SJSA1 (cell line): ENCODE measurements at regions not wholly inside any gene's neighbourhood (a gene's known extent, or its start where the extent isn't known, plus 50 kb on each side); places are given as distances from the start of the nearest gene placed in this dataset.

ENCODE experiments used
- DNase-seq, 2 experiments: peaks; one replicate each; pipeline ENCODE4 v3.0.0-alpha.2; 2015 to 2020; ENCODE audit warnings: low spot score in 2 of 2, low read depth in 1 of 2
- H3K27ac ChIP-seq: fragments of 250-450 bp; sonication (Bioruptor Pico); 2 replicates; pipeline ENCODE4 v1.5.1; 2020; ENCODE audit warnings: mild to moderate bottlenecking, moderate library complexity
- H3K27me3 ChIP-seq: fragments of 250-450 bp; sonication (Bioruptor Pico); replicated peaks from 2 replicates; pipeline ENCODE4 v1.5.1; 2020; ENCODE audit warnings: mild to moderate bottlenecking, moderate library complexity
- H3K36me3 ChIP-seq: fragments of 250-450 bp; sonication (Bioruptor Pico); 2 replicates; pipeline ENCODE4 v1.5.1; 2020; ENCODE audit warnings: mild to moderate bottlenecking
- H3K4me1 ChIP-seq: fragments of 250-450 bp; sonication (Bioruptor Pico); replicated peaks from 2 replicates; pipeline ENCODE4 v1.6.1; 2021; ENCODE audit warnings: mild to moderate bottlenecking
- H3K4me3 ChIP-seq: fragments of 250-450 bp; sonication (Bioruptor Pico); 2 replicates; pipeline ENCODE4 v1.5.1; 2020; ENCODE audit warnings: mild to moderate bottlenecking
- H3K9me3 ChIP-seq: fragments of 250-450 bp; sonication (Bioruptor Pico); replicated peaks from 2 replicates; pipeline ENCODE4 v1.5.1; 2020; ENCODE audit warnings: mild to moderate bottlenecking

DNA sequence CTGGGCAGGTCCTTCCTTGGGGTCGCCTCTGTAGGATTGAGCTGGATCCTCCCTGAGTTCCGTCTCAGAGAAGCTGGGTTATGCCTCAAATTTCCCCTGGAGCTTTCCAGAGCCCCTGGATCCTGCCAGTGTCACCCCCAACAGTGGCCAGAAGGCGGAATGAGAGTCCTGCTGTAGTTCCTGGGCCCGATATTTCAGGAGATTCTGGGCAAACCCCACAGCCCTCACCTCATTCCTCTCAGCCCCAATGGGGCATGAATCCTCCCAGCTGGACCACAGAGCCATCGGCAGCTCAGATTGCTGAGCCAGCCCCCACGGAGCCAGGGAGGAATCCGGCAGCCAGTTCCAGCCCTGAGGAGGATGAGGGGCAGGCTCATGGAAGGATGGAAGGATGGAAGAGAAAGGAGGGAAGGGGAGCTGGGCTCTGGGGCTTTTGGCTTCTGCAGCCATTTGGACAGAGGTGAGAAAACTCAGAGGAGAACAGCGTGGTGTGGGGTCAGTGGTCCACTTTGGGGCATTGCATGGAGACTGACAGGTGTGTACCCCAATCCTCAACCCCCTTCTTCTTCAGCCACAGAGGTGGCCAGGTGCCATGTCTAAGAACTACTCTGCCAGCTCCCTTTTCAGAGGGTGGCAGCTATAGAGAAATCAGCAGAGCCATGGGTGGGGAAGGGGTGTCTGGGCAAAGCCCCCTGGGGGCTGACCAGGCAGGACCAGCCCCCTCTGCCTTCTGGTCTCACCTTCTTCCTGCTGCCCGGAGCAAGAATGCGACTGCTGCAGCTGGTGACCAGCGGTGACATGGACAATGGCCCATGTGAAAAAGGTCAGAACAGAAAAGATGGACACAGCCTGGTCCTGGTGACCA lies 867.6 kb downstream of the TBC1D22A start:
- no peak overlapping the region for H3K4me3 ChIP-seq
- H3K36me3 ChIP-seq, result no peaks in the 10 kb centered on the region
- no peaks in the 10 kb centered on the region for H3K4me1 ChIP-seq
- no peaks in the 10 kb centered on the region for H3K27me3 ChIP-seq
- H3K27ac ChIP-seq, result no peak overlapping the region
- no peaks in the 10 kb centered on the region for H3K9me3 ChIP-seq
- DNase-seq, result no peak

DNA sequence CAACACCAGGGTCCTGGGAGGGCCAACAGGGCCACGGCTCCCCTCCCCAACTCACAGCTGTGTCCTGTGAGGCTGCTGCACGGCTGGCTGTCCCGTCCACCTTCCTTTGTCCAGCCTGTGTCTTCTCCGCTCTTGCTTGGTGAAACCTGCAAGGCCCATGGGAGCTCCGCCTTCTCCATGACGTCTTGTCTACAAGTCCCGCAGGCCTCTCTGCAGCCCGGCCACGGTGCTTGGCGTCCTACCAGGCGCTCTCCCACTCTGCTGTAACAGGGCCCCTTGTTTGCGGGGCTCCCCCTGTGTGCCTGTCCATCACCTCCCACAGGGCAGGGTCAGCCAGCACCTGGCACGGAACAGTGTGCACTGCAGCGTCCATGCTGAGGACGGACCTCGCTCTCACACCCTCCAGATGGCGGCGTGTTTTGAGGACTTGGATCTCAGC lies 866.8 kb downstream of the TBC1D22A start:
- Histone ChIP-seq H3K9me3 (no peaks in the 10 kb centered on the region), H3K4me1 (no peaks in the 10 kb centered on the region), H3K36me3 (no peaks in the 10 kb centered on the region), H3K4me3 (no peak overlapping the region), H3K27me3 (no peaks in the 10 kb centered on the region), H3K27ac (no peak overlapping the region)
- DNase-seq, result no peak

DNA sequence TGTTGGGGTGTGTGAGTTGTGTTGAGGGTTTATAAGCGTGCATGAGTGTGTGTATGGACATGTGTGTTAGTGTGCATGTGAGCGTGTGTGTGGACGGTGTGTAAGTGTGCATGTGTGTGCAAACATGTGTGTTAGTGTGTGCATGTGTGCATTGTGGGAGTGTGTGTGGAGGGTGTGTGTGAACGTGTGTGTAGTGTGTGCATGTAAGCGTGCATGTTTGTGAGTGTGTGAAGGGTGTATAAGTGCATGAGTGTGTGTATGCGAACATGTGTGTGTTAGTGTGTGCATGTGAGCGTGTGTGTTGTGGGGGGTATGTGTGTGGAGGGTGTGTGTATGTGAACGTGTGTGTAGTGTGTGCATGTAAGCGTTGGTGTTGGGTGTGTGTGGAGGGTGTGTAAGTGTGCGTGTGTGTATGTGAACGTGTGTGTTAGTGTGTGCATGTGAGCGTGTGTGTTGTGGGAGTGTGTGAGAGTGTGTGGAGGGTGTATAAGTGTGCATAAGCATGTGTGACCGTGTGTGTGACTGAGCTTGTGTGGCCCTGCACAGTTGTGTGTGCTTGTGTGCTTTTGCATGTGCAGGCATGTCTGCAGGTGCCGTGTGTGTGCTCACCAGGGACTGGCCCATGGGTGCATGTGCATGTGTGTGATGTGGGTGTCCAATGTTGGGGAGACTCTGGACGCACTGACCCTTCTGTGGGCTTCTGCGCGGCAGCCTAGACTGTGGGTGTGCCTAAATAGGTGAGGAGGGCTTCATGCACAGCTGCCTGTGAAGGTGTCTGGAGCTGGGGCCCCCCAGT lies 866.2 kb downstream of the TBC1D22A start:
- no peak for DNase-seq
- H3K9me3 ChIP-seq, result no peaks in the 10 kb centered on the region
- no peaks in the 10 kb centered on the region for H3K27me3 ChIP-seq
- H3K27ac ChIP-seq, result no peak overlapping the region
- H3K36me3 ChIP-seq, result no peaks in the 10 kb centered on the region
- H3K4me1 ChIP-seq, result no peaks in the 10 kb centered on the region
- no peak overlapping the region for H3K4me3 ChIP-seq

DNA sequence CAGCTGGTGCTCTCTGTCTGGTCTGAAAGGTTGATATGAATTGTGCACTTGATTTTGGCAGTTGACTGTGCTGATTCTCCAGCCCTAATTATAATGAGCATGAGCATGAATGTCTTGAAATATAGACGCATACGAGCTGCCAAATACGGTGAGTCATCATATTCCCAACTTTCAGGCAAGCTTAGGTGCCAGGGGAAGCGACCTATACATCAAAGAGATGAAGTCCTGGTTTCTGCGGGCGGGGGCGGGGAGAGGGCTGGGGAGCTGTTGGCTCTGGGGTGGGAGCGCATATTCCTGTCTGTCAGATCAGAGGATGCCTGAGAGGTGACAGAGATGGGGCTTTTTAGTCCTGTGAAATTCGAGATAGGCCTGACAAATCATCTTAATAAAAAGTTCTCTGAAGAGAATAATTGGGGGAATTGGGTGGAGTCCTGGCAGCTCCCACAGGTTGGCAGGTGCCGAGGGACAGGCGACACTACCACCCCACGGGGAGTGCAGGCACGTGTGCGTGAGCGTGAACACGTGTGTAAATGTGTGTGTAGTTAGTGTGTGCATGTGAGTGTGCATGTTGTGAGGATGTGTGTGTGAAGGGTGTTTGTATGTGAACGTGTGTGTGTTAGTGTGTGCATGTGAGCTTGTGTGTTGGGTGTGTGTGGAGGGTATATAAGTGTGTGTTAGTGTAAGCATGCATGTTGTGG lies 865.3 kb downstream of the TBC1D22A start:
- H3K36me3 ChIP-seq, result no peaks in the 10 kb centered on the region
- H3K9me3 ChIP-seq, result no peaks in the 10 kb centered on the region
- no peak for DNase-seq
- H3K4me1 ChIP-seq, result no peaks in the 10 kb centered on the region
- H3K27me3 ChIP-seq, result no peaks in the 10 kb centered on the region
- no peak overlapping the region for H3K4me3 ChIP-seq
- no peak overlapping the region for H3K27ac ChIP-seq

DNA sequence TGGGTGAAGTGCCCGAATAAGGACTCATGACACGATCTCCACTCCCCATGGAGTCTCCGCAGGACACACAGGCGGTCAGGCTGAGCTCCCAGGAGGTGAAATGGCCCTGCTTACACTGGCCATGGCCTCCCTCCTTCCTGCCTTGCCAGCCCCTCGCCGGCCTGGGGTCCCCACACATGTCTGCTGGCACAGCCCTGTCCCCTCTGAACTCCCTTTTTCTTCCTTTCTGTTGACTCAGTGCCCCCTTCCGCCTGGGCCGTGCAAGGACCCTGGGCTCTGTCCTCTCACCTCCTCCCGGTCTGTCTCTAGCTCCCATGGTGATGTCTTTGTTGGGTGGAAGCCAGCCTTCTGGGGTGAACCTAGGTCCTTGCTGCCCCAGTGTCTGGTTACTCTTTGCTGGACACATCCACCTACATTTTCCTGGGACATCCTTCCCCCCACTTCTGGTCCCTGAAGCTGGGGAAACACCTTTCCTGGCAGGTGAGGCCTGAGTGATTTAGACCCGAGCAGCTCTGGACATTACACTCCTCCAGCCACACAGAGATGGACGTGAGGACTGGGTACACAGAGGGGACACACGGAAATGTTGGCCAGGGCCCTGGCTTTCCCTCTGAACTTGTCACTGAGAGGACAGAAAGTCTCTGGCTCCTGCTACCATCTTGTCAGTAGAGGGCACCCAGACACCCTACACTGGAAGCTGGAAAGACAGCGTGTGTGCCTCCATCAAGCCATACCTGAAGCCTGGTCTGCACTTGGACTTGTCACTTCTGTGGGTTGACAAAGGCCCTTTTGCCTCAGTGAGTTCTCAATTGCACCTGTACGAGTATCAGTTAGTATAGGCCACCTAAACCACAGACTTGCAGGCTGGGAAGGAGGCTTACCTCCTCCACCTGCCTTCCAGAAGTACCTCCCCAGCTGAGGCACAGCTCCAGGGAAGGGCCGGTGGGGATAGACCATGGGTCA lies 864.3 kb downstream of the TBC1D22A start:
- Histone ChIP-seq H3K36me3 (no peaks in the 10 kb centered on the region), H3K4me1 (no peaks in the 10 kb centered on the region), H3K27me3 (no peaks in the 10 kb centered on the region), H3K9me3 (no peaks in the 10 kb centered on the region), H3K27ac (no peak overlapping the region), H3K4me3 (no peak overlapping the region)
- DNase-seq, result no peak

DNA sequence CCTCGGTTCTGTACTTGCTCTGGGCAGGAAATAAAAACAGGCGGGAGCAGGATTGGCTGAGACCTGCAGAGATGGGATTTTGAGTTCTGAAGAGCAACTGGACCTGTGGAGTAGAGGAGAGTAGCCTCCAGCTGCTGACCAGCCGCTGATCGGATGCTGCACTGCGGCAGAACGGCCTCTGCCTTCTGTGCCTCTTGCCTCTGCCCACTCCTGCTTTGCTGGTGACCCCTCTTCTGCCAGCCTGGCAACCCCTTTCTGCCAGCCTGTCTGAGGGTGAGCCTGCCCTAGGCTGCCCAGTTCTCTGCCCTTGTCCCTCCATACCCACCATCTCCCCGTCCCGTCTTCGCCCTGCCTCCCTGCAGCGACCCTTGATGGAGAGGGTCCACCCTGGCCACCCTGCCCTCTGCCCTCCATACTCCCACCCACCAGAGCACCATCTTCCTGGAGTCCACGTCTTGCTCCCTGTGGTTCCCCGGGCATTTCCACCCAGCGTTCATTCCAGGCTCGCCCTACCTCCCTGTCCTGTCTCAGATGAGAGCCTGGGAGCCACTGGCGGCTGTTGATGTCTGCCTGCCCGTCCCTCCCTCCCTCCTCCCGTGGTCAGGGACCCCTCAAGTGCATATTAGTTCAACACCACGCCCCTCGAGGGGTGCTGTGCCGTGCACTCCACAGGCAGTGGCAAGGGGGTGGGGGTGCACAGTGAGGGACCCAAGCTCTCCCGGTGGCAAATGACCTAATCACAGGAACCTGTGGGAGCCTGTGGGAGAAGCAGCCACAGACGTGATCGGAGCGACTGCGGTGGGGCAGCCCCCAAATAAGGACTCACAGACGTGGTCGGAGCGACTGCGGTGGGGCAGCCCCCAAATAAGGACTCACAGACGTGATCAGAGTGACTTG lies 863.3 kb downstream of the TBC1D22A start:
- Histone ChIP-seq H3K4me3 (no peak overlapping the region), H3K36me3 (no peaks in the 10 kb centered on the region), H3K9me3 (no peaks in the 10 kb centered on the region), H3K27ac (no peak overlapping the region), H3K4me1 (no peaks in the 10 kb centered on the region), H3K27me3 (no peaks in the 10 kb centered on the region)
- no peak for DNase-seq

DNA sequence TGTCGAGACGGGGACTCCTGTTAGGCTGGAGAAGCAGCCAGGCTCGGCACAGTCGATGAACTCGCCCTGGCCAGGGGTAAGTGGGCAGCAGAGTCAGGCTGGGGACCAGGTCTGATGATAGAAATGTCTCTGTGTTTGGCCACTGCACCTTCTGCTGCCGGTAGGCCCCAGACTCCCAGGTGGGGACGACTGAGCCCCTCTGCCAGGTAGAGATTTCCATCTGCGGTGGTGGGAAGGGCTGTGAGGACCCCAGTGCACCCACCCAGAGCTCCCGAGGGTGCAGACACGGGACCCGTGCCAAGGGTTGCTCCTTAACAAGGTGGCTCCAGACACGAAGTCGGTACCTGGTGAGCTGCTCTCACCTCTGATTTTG lies 862.5 kb downstream of the TBC1D22A start:
- Histone ChIP-seq H3K4me3 (no peak overlapping the region), H3K27me3 (no peaks in the 10 kb centered on the region), H3K27ac (no peak overlapping the region), H3K4me1 (no peaks in the 10 kb centered on the region), H3K36me3 (no peaks in the 10 kb centered on the region), H3K9me3 (no peaks in the 10 kb centered on the region)
- no peak for DNase-seq

DNA sequence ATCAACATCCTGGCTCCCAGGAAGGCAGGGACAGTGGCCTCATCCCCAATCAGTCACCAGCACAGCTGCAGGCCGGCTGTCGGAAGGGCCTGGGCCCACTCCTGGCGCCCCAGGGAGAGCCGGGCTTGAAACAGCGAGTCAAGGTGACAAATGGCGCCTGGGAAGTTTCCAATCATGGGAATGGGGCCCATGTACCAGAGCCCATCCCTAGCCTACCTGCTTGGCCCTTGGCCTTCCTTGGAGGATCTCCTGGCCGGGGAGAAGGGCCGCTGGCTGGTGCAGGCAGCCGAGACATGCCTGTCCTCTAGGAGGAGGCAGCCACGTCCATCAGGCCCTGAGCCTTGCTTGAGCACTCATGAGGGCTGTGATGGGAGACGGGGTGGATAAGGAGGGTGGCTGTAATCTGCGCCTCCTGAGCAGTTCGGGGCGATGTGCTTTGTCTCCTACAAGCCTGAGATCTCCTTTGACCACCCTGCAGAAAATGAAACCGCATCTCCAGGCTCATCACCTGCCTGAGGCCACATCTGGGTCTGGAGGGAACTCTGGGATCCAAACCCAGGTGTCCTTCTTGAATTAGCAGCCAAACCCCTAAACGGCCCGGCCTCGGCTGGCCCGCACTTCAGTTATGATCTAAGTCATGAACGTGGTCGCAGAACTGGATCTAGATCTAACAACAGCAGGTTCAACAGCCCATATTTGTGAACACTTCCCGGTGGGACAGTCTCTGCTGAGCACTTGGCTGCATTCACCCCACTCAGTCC lies 862.0 kb downstream of the TBC1D22A start:
- Histone ChIP-seq H3K4me3 (no peak overlapping the region), H3K27ac (no peak overlapping the region), H3K27me3 (no peaks in the 10 kb centered on the region), H3K9me3 (no peaks in the 10 kb centered on the region), H3K4me1 (no peaks in the 10 kb centered on the region), H3K36me3 (no peaks in the 10 kb centered on the region)
- peak in 1 of 2 experiments; percentile 29 for DNase-seq

DNA sequence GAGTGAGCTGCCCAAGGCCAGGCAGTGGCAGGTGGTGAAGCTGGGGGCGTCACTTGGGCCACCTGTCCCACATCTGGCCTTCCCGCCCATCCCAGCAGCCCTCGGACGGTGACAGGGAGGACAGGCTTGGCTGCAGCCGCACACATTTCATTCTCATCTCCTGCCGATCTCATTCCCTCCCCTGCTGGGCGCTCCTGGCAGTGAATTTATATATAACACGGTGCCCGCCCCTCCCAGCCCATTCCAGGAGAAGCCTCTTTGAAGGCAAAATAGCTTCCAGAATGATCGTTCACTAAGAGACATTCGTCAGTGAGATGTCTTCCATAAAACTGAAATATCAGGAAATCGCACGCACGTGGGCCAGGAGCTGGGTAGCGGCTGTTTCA lies 861.3 kb downstream of the TBC1D22A start:
- no peaks in the 10 kb centered on the region for H3K27me3 ChIP-seq
- peak in 1 of 2 experiments; percentile 36 for DNase-seq
- H3K27ac ChIP-seq, result no peak overlapping the region
- H3K9me3 ChIP-seq, result no peaks in the 10 kb centered on the region
- H3K36me3 ChIP-seq, result no peaks in the 10 kb centered on the region
- H3K4me3 ChIP-seq, result no peak overlapping the region
- no peaks in the 10 kb centered on the region for H3K4me1 ChIP-seq

DNA sequence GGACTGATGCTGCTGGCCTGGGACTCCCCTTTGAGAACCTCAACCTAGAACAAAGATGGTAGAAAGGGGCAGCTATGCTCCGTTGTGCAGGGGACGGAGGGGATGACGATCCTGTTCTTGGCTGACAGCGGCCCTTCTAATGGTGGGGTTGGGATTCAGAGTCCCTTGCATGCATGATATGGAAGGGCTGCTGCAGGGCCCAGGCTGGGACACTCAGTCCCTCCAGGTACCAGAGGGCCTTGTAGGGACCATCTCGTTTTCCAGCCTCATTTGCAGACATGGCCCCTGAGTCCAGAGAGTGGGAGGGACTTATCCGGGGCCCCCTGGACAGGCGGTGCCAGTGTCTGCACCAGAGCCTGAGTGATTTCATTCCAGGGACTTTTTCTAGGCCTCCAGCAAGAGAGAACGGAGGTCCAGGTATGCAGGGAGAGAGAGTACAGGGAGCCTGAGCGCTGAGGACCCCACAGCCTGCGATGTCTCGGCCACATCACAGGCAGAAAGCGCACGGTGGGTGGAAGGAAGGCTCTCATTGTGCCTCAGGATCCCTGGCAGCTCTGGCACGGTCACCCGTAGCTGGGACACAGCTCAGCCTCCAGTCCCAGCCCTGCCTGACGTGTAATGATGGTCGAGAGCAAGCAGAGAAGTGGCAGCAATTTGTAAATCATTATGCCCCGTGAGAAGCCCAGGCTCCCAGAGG lies 860.8 kb downstream of the TBC1D22A start:
- no peaks in the 10 kb centered on the region for H3K4me1 ChIP-seq
- DNase-seq, result peak in 1 of 2 experiments; percentile 31
- no peak overlapping the region for H3K4me3 ChIP-seq
- H3K27ac ChIP-seq, result no peak overlapping the region
- no peaks in the 10 kb centered on the region for H3K36me3 ChIP-seq
- no peaks in the 10 kb centered on the region for H3K9me3 ChIP-seq
- no peaks in the 10 kb centered on the region for H3K27me3 ChIP-seq

DNA sequence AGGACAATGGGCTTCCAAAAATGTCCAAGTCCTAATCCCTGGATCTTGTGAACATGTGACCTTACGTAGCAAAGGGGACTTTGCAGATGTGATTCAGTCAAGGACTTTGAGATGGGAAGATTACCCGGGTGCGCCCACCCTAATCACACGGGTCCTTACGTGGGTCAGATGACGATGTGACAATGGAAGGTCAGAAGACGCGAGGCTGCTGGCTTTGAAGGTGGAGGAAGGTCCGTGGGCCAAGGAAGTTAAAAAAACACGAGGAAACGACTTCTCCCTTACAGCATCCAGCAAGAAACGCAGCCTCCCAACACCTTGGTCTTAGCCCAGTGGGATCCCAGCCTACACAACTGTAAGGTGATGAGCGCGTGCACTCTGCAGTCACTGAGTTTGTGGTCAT lies 860.1 kb downstream of the TBC1D22A start:
- Histone ChIP-seq H3K36me3 (no peaks in the 10 kb centered on the region), H3K27me3 (no peaks in the 10 kb centered on the region), H3K27ac (no peak overlapping the region), H3K4me3 (no peak overlapping the region), H3K9me3 (no peaks in the 10 kb centered on the region), H3K4me1 (no peaks in the 10 kb centered on the region)
- peak in 1 of 2 experiments; percentile 17 for DNase-seq
